ENCODE measurements at regions not wholly inside any gene's neighbourhood (a gene's known extent, or its start where the extent isn't known, plus 50 kb on each side); places are given as distances from the start of the nearest gene placed in this dataset.

- Histone ChIP-seq H3K9me2 (no peaks in the 10 kb centered on the region), H3K36me3 (replicated peaks in 1 of 2; ENCODE audit: control insufficient read depth in 1 of 2, insufficient read depth in 2 of 2, low read length in 1 of 2) (no peaks in the 10 kb centered on the region), H3K4me2 (no peak overlapping the region), H3K79me2 (ENCODE audit: insufficient read depth) (no peaks in the 10 kb centered on the region), H3K27ac (ENCODE audit: low read depth in 2 of 2, low read length in 1 of 2) (no peak overlapping the region), H4K20me1 (ENCODE audit: insufficient read depth) (no peaks in the 10 kb centered on the region), H3K27me3 (ENCODE audit: insufficient read depth) (no peaks in the 10 kb centered on the region), H3K9ac (no peak overlapping the region), H3K4me1 (ENCODE audit: control insufficient read depth in 1 of 2, insufficient read depth in 2 of 2, low read depth in 1 of 2, low read length in 1 of 2) (peaks cover 0 to 4% of the 10 kb centered on the region in 2 experiments; a peak in 1 of 4 replicates), H3F3A (replicated peaks; ENCODE audit: insufficient read depth) (no peaks in the 10 kb centered on the region), H3K4me3 (ENCODE audit: low read depth in 2 of 2, low read length in 1 of 2) (no peak overlapping the region), H3K9me3 (no peaks in the 10 kb centered on the region), H2AFZ (ENCODE audit: low read depth) (no peak overlapping the region)
- DNase-seq, result no peak
- ChIA-PET CTCF (no interaction called here), POLR2A (no interaction called here)
- no peak for TF ChIP-seq RAD21 (IDR thresholded peaks at IDR 0.05; ENCODE audit: low read length)
- no peak for TF ChIP-seq GATA2 (CRISPR knock-in tag; IDR thresholded peaks at IDR 0.05)
- no peak for TF ChIP-seq EP300 (IDR thresholded peaks at IDR 0.05; ENCODE audit: borderline replicate concordance in 1 of 2, low read depth in 1 of 2, low read length in 1 of 2)
- TF ChIP-seq MAX (IDR thresholded peaks at IDR 0.05; ENCODE audit: low read depth), result no peak
- no peak for TF ChIP-seq RFX5 (IDR thresholded peaks at IDR 0.05; ENCODE audit: low read length)
- no peak for TF ChIP-seq TCF12 (IDR thresholded peaks at IDR 0.05)
- TF ChIP-seq MXI1 (IDR thresholded peaks at IDR 0.05; ENCODE audit: low read depth, low read length), result no peak
- TF ChIP-seq MEF2A (IDR thresholded peaks at IDR 0.05; ENCODE audit: borderline replicate concordance, low read depth), result no peak
- no peak for TF ChIP-seq CTCF (IDR thresholded peaks at IDR 0.05)
- TF ChIP-seq RCOR1 (IDR thresholded peaks at IDR 0.05; ENCODE audit: low read length), result no peak
- no peak for TF ChIP-seq SIN3A (IDR thresholded peaks at IDR 0.05; ENCODE audit: borderline replicate concordance, low read depth, low read length)
- TF ChIP-seq SMC3 (IDR thresholded peaks at IDR 0.05; ENCODE audit: low read depth, low read length), result no peak
- no peak for TF ChIP-seq TEAD4 (IDR thresholded peaks at IDR 0.05; ENCODE audit: borderline replicate concordance, insufficient read depth)
- WGBS (ENCODE audit: low lambda C conversion rate), result 47% methylated on average over 3 of the region's 4 CpGs
Measured at GRCh38 chr10:120984221-120984620, 133.1 kb downstream of the WDR11 start.

DNA sequence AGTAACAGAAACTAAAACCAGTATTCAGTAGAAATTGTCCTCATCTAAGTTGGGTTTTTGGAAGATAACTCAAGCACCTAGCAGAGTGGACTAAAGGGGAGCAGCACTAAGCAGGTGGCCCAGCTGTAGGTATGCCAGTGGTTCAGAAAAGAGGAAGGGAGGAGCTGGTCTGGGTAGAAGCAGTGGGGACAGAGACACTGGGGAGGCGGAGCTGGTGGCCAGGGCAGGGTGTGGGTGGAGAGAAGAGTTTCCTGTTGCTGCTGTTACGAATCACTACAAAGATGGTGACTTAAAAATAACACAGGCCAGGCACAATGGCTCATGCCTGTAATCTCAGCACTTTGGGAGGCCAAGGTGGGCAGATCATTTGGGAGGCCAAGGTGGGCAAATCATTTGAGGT is 136.2 kb downstream of the WDR11 start:
- H3F3A ChIP-seq (replicated peaks; ENCODE audit: insufficient read depth), result no peaks in the 10 kb centered on the region
- ChIA-PET CTCF (interaction anchor here (1.0 to 1.3 kb wide), 3 partner anchors 9 to 15 kb away, joined by 3 read pairs; no protein-coding TSS in a partner anchor), POLR2A (no interaction called here)
- no peak for DNase-seq
- no peak overlapping the region for H3K27ac ChIP-seq (ENCODE audit: low read depth in 2 of 2, low read length in 1 of 2)
- no peaks in the 10 kb centered on the region for H3K27me3 ChIP-seq (ENCODE audit: insufficient read depth)
- H3K4me1 ChIP-seq (ENCODE audit: control insufficient read depth in 1 of 2, insufficient read depth in 2 of 2, low read depth in 1 of 2, low read length in 1 of 2), result no peaks in the 10 kb centered on the region
- no peak overlapping the region for H2AFZ ChIP-seq (ENCODE audit: low read depth)
- H3K9ac ChIP-seq, result no peak overlapping the region
- H3K9me2 ChIP-seq, result no peaks in the 10 kb centered on the region
- H3K36me3 ChIP-seq (replicated peaks in 1 of 2; ENCODE audit: control insufficient read depth in 1 of 2, insufficient read depth in 2 of 2, low read length in 1 of 2), result no peaks in the 10 kb centered on the region
- H3K4me2 ChIP-seq, result no peak overlapping the region
- H4K20me1 ChIP-seq (ENCODE audit: insufficient read depth), result no peaks in the 10 kb centered on the region
- H3K4me3 ChIP-seq (ENCODE audit: low read depth in 2 of 2, low read length in 1 of 2), result no peak overlapping the region
- 0 out of 2 replicates have a peak, but pooled peaks cover under 1% of the 10 kb centered on the region for H3K9me3 ChIP-seq
- 14% methylated on average over 2 of the region's 2 CpGs for WGBS (ENCODE audit: low lambda C conversion rate)
- H3K79me2 ChIP-seq (ENCODE audit: insufficient read depth), result no peaks in the 10 kb centered on the region
- TF ChIP-seq RAD21 (IDR thresholded peaks at IDR 0.05; ENCODE audit: low read length) (no peak), TCF12 (IDR thresholded peaks at IDR 0.05) (no peak), FOSL2 (IDR thresholded peaks at IDR 0.05; ENCODE audit: borderline replicate concordance, low read depth) (no peak), SIN3A (IDR thresholded peaks at IDR 0.05; ENCODE audit: borderline replicate concordance, low read depth, low read length) (no peak), ELF1 (IDR thresholded peaks at IDR 0.05) (no peak), FOXJ3 (CRISPR knock-in tag; IDR thresholded peaks at IDR 0.05) (no peak), SMC3 (IDR thresholded peaks at IDR 0.05; ENCODE audit: low read depth, low read length) (no peak), REST (IDR thresholded peaks at IDR 0.05; ENCODE audit: low read depth, low read length) (no peak)
- TF ChIP-seq, protein P1, sequence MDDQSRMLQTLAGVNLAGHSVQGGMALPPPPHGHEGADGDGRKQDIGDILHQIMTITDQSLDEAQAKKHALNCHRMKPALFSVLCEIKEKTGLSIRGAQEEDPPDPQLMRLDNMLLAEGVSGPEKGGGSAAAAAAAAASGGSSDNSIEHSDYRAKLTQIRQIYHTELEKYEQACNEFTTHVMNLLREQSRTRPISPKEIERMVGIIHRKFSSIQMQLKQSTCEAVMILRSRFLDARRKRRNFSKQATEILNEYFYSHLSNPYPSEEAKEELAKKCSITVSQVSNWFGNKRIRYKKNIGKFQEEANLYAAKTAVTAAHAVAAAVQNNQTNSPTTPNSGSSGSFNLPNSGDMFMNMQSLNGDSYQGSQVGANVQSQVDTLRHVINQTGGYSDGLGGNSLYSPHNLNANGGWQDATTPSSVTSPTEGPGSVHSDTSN (IDR thresholded peaks at IDR 0.05), result no peak
- TF ChIP-seq, protein P2, sequence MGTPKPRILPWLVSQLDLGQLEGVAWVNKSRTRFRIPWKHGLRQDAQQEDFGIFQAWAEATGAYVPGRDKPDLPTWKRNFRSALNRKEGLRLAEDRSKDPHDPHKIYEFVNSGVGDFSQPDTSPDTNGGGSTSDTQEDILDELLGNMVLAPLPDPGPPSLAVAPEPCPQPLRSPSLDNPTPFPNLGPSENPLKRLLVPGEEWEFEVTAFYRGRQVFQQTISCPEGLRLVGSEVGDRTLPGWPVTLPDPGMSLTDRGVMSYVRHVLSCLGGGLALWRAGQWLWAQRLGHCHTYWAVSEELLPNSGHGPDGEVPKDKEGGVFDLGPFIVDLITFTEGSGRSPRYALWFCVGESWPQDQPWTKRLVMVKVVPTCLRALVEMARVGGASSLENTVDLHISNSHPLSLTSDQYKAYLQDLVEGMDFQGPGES (IDR thresholded peaks at IDR 0.05; ENCODE audit: low read depth, low read length), result no peak

All from SK-N-SH (cell line).